ENCODE measurements at regions not wholly inside any gene's neighbourhood (a gene's known extent, or its start where the extent isn't known, plus 50 kb on each side); places are given as distances from the start of the nearest gene placed in this dataset.

GRCh38 chr14:51472881-51473280, 178.8 kb upstream of the FRMD6 start:
- TF ChIP-seq CTCF (IDR thresholded peaks at IDR 0.05; ENCODE audit: borderline replicate concordance, extremely low read depth, low read length, poor library complexity, severe bottlenecking): no peak
- TF ChIP-seq EZH2 (IDR thresholded peaks at IDR 0.05; ENCODE audit: borderline replicate concordance, low read depth, low read length, severe bottlenecking): no peak
- H3K36me3 ChIP-seq (ENCODE audit: insufficient read depth, low read length): no peaks in the 10 kb centered on the region
- no peaks in the 10 kb centered on the region for H3K79me2 ChIP-seq (ENCODE audit: insufficient read depth, low read length)
- H3K4me1 ChIP-seq (ENCODE audit: insufficient read depth, low read length): no peaks in the 10 kb centered on the region
- no peaks in the 10 kb centered on the region for H3K9me3 ChIP-seq (ENCODE audit: insufficient read depth, low read length, severe bottlenecking)
- no peaks in the 10 kb centered on the region for H3K27me3 ChIP-seq (ENCODE audit: insufficient read depth, low read length, poor library complexity)
- DNase-seq: no peak
- H3K4me2 ChIP-seq (ENCODE audit: insufficient read depth, low read length): no peak overlapping the region
- H3K4me3 ChIP-seq (ENCODE audit: low read depth in 1 of 2, low read length in 2 of 2): no peak overlapping the region
- no peak overlapping the region for H2AFZ ChIP-seq (ENCODE audit: low read depth, low read length)
- ATAC-seq (ENCODE audit: insufficient read depth, low read depth): no peak
- H4K20me1 ChIP-seq (ENCODE audit: insufficient read depth, low read length): no peaks in the 10 kb centered on the region
- H3K27ac ChIP-seq (ENCODE audit: low read length): no peak overlapping the region
- no peak overlapping the region for H3K9ac ChIP-seq (ENCODE audit: low read depth, low read length)

- no peaks in the 10 kb centered on the region for H3K9me3 ChIP-seq (ENCODE audit: insufficient read depth, low read length, severe bottlenecking)
- no peaks in the 10 kb centered on the region for H3K27me3 ChIP-seq (ENCODE audit: insufficient read depth, low read length, poor library complexity)
- H3K27ac ChIP-seq (ENCODE audit: low read length): no peak overlapping the region
- H3K36me3 ChIP-seq (ENCODE audit: insufficient read depth, low read length): no peaks in the 10 kb centered on the region
- no peak overlapping the region for H3K4me3 ChIP-seq (ENCODE audit: low read depth in 1 of 2, low read length in 2 of 2)
- TF ChIP-seq CTCF (IDR thresholded peaks at IDR 0.05; ENCODE audit: borderline replicate concordance, extremely low read depth, low read length, poor library complexity, severe bottlenecking) (no peak), EZH2 (IDR thresholded peaks at IDR 0.05; ENCODE audit: borderline replicate concordance, low read depth, low read length, severe bottlenecking) (no peak)
- no peaks in the 10 kb centered on the region for H3K79me2 ChIP-seq (ENCODE audit: insufficient read depth, low read length)
- no peaks in the 10 kb centered on the region for H3K4me1 ChIP-seq (ENCODE audit: insufficient read depth, low read length)
- H2AFZ ChIP-seq (ENCODE audit: low read depth, low read length): no peak overlapping the region
- DNase-seq (no peak), ATAC-seq (ENCODE audit: insufficient read depth, low read depth) (no peak)
- H3K9ac ChIP-seq (ENCODE audit: low read depth, low read length): no peak overlapping the region
- H4K20me1 ChIP-seq (ENCODE audit: insufficient read depth, low read length): no peaks in the 10 kb centered on the region
- no peak overlapping the region for H3K4me2 ChIP-seq (ENCODE audit: insufficient read depth, low read length)
Observed at GRCh38 chr14:51473351-51473750, 178.4 kb upstream of the FRMD6 start.

GRCh38 chr14:51473808-51474565, 177.7 kb upstream of the FRMD6 start:
- H4K20me1 ChIP-seq (ENCODE audit: insufficient read depth, low read length): no peaks in the 10 kb centered on the region
- H3K27me3 ChIP-seq (ENCODE audit: insufficient read depth, low read length, poor library complexity): no peaks in the 10 kb centered on the region
- no peak overlapping the region for H3K27ac ChIP-seq (ENCODE audit: low read length)
- H3K9ac ChIP-seq (ENCODE audit: low read depth, low read length): no peak overlapping the region
- no peaks in the 10 kb centered on the region for H3K36me3 ChIP-seq (ENCODE audit: insufficient read depth, low read length)
- H3K4me1 ChIP-seq (ENCODE audit: insufficient read depth, low read length): no peaks in the 10 kb centered on the region
- DNase-seq (no peak), ATAC-seq (ENCODE audit: insufficient read depth, low read depth) (no peak)
- H3K9me3 ChIP-seq (ENCODE audit: insufficient read depth, low read length, severe bottlenecking): no peaks in the 10 kb centered on the region
- H3K4me3 ChIP-seq (ENCODE audit: low read depth in 1 of 2, low read length in 2 of 2): no peak overlapping the region
- H3K4me2 ChIP-seq (ENCODE audit: insufficient read depth, low read length): no peak overlapping the region
- TF ChIP-seq EZH2 (IDR thresholded peaks at IDR 0.05; ENCODE audit: borderline replicate concordance, low read depth, low read length, severe bottlenecking): no peak
- TF ChIP-seq CTCF (IDR thresholded peaks at IDR 0.05; ENCODE audit: borderline replicate concordance, extremely low read depth, low read length, poor library complexity, severe bottlenecking): no peak
- no peak overlapping the region for H2AFZ ChIP-seq (ENCODE audit: low read depth, low read length)
- H3K79me2 ChIP-seq (ENCODE audit: insufficient read depth, low read length): no peaks in the 10 kb centered on the region
